Thyroid gland (tissue), 4 donors: ENCODE measurements at regions not wholly inside any gene's neighbourhood (a gene's known extent, or its start where the extent isn't known, plus 50 kb on each side); places are given as distances from the start of the nearest gene placed in this dataset.

Source experiments
- CTCF ChIP-seq, 6 experiments: fragments of 200-600 bp in 3 of 6; fragments of 450-650 bp in 3 of 6; sonication (generic) in 3 of 6; IDR thresholded peaks; one replicate each; pipeline ENCODE4 v1.5.1; 2016 to 2019; ENCODE audit warnings: antibody characterized with exemption in 6 of 6, mild to moderate bottlenecking in 2 of 6, inconsistent platforms in 1 of 6, moderate library complexity in 1 of 6
- POLR2A ChIP-seq, 2 donors: fragments of 450-650 bp; IDR thresholded peaks; one replicate each; pipeline ENCODE4 v1.6.1; 2017; ENCODE audit warnings: antibody characterized with exemption in 2 of 2, mild to moderate bottlenecking in 2 of 2, moderate library complexity in 1 of 2

DNA sequence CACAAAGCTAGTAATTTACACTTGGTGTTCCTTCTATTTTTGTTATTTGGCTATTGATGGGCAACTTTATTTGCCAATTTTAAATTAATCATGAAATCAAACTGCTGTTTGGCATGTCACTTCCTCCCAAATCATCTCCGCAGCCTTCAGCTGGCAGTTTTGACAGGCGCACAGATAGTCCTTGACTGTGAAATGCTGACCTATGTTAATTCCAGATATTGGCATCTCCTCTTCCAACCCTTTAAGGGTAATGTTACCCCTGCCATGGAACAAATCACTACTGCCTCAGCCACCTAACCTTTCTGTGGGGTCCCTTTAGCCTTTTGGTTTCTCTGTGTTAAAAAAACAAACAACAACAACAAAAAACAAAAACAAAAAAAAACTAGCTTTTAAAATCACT lies 182.4 kb upstream of the TANK start:
- TF ChIP-seq POLR2A (IDR thresholded peaks at IDR 0.05) (no peak), CTCF (IDR thresholded peaks at IDR 0.05) (no peak)
